DOHH2 (cell line): ENCODE measurements at regions not wholly inside any gene's neighbourhood (a gene's known extent, or its start where the extent isn't known, plus 50 kb on each side); places are given as distances from the start of the nearest gene placed in this dataset.

Experiments
- H3F3A ChIP-seq: fragments of 200-600 bp; sonication (generic), shearing (Covaris generic); 2 replicates; pipeline ENCODE4 v1.6.0; 2016; ENCODE audit warnings: antibody characterized with exemption, mild to moderate bottlenecking; ENCODE audit not compliant: control insufficient read depth, insufficient read depth
- H3K27ac ChIP-seq: fragments of 200-600 bp; sonication (generic); 2 replicates; pipeline ENCODE4 v1.5.1; 2014; ENCODE audit warnings: low read depth, mild to moderate bottlenecking, low read length, moderate library complexity
- H3K27me3 ChIP-seq: fragments of 200-600 bp; sonication (generic); 2 replicates; pipeline ENCODE4 v1.6.1; 2014; ENCODE audit warnings: mild to moderate bottlenecking, low read length, mixed read lengths; ENCODE audit not compliant: control insufficient read depth
- H3K36me3 ChIP-seq: fragments of 200-600 bp; sonication (generic); 2 replicates; pipeline ENCODE4 v1.6.1; 2014; ENCODE audit warnings: mild to moderate bottlenecking, low read length, moderate library complexity, mixed read lengths; ENCODE audit not compliant: control insufficient read depth
- H3K4me1 ChIP-seq: fragments of 200-600 bp; sonication (generic); 2 replicates; pipeline ENCODE4 v1.6.1; 2014; ENCODE audit warnings: mild to moderate bottlenecking, low read length, mixed read lengths; ENCODE audit not compliant: control insufficient read depth
- H3K4me2 ChIP-seq: fragments of 200-600 bp; sonication (generic); 2 replicates; pipeline ENCODE4 v1.6.0; 2014; ENCODE audit warnings: mild to moderate bottlenecking, low read length, moderate library complexity
- H3K4me3 ChIP-seq: fragments of 200-600 bp; sonication (generic); 2 replicates; pipeline ENCODE4 v1.5.1; 2014; ENCODE audit warnings: mild to moderate bottlenecking, low read length, mixed read lengths
- H3K79me2 ChIP-seq: fragments of 200-600 bp; sonication (generic); 2 replicates; pipeline ENCODE4 v1.6.1; 2014; ENCODE audit warnings: mild to moderate bottlenecking, low read length, mixed read lengths; ENCODE audit not compliant: control insufficient read depth
- H3K9me2 ChIP-seq: fragments of 200-600 bp; sonication (generic); replicated peaks from 2 replicates; pipeline ENCODE4 v1.6.1; 2014; ENCODE audit warnings: mild to moderate bottlenecking, low read length, mixed read lengths; ENCODE audit not compliant: control insufficient read depth
- H3K9me3 ChIP-seq: fragments of 200-600 bp; sonication (generic); 2 replicates; pipeline ENCODE4 v1.6.1; 2014; ENCODE audit warnings: antibody characterized with exemption, low read length, mixed read lengths; ENCODE audit not compliant: control insufficient read depth, insufficient read depth
- H4K20me1 ChIP-seq: fragments of 200-600 bp; sonication (generic); 2 replicates; pipeline ENCODE4 v1.6.0; 2014; ENCODE audit warnings: low read depth, mild to moderate bottlenecking, antibody characterized with exemption, low read length, moderate library complexity; ENCODE audit not compliant: control insufficient read depth, insufficient read depth
- EZH2phosphoT487 ChIP-seq: fragments of 200-600 bp; sonication (generic); IDR thresholded peaks from 2 replicates; pipeline ENCODE4 v1.6.1; 2017; ENCODE audit warnings: borderline replicate concordance, mild to moderate bottlenecking, antibody characterized with exemption, low read length, moderate library complexity, mixed read lengths
- TF ChIP-seq, protein P1 (sequence below): fragments of 200-600 bp; sonication (generic); IDR thresholded peaks from one replicate; pipeline ENCODE4 v1.5.1; 2014; ENCODE audit warnings: antibody characterized with exemption, mild to moderate bottlenecking, low read depth, low read length; ENCODE audit not compliant: poor library complexity, severe bottlenecking

DNA sequence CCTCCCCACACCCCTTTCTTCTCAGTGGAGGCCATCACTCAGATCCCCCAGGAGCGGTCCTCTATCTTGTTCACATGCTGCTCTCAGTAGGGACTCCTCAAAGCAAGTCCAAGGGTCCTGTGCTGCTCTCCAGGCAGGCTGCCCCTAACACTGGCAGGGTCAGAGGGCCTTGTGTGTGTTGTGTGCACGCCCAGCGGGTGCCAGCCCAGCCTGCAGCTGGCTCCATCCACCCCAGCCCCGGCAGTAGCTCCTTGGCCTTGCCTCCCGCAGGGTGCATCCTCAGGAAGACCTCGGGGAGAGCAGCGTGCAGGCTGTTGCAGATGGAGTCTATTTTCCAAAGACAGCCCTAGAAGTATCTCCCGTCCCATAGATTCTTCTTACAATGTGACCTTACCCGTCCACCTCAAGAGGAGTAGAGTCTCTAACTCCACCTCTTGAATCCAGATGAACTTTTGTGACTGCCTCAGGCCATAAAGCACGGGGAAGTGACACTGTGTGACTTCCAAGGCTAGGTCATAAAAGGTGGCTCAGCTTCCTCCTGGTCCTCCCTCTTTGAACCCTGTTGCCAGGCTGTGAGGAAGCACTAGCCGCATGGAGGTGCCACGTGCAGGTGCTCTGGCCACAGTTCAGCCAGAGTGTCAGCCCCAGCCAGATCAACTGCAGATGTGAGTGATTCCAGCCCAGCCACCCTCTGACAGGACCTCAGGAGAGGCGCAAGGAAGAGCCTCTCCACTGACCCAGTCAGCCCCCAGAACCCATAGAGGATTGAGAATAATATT lies 531.6 kb downstream of the SHQ1 start:
- H4K20me1 ChIP-seq, result no peaks in the 10 kb centered on the region
- no peaks in the 10 kb centered on the region for H3K79me2 ChIP-seq
- H3K36me3 ChIP-seq, result no peaks in the 10 kb centered on the region
- H3K4me1 ChIP-seq, result peaks cover 13% of the 10 kb centered on the region
- H3K4me2 ChIP-seq, result no peak overlapping the region
- H3K9me3 ChIP-seq, result no peaks in the 10 kb centered on the region
- no peak overlapping the region for H3K4me3 ChIP-seq
- no peak for TF ChIP-seq EZH2phosphoT487
- TF ChIP-seq, protein P1, sequence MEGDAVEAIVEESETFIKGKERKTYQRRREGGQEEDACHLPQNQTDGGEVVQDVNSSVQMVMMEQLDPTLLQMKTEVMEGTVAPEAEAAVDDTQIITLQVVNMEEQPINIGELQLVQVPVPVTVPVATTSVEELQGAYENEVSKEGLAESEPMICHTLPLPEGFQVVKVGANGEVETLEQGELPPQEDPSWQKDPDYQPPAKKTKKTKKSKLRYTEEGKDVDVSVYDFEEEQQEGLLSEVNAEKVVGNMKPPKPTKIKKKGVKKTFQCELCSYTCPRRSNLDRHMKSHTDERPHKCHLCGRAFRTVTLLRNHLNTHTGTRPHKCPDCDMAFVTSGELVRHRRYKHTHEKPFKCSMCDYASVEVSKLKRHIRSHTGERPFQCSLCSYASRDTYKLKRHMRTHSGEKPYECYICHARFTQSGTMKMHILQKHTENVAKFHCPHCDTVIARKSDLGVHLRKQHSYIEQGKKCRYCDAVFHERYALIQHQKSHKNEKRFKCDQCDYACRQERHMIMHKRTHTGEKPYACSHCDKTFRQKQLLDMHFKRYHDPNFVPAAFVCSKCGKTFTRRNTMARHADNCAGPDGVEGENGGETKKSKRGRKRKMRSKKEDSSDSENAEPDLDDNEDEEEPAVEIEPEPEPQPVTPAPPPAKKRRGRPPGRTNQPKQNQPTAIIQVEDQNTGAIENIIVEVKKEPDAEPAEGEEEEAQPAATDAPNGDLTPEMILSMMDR, result no peak
- H3F3A ChIP-seq, result no peaks in the 10 kb centered on the region
- no peaks in the 10 kb centered on the region for H3K9me2 ChIP-seq
- H3K27me3 ChIP-seq, result no peaks in the 10 kb centered on the region
- H3K27ac ChIP-seq, result no peak overlapping the region

DNA sequence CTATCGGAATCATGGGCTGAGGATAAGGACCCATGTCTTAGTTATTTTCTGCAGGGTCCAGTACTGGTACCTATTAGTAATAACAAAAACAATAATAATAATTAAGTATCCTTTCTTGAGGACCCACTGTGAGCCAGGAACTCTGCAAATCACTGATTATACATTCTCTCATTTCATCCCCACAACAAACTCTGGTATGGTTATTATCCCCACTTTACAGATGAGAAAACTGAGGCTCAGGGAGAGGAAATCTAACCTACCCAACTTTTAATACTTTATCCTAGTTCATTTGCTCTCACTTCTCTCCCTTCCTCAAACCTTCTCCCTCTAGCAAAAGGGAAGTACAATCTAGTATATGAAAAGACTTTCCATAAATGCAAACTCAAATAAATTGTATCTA lies 528.4 kb upstream of the PROK2 start:
- Histone ChIP-seq H3K4me3 (no peak overlapping the region), H3K9me3 (no peaks in the 10 kb centered on the region), H3K79me2 (no peaks in the 10 kb centered on the region), H3F3A (peaks cover 4% of the 10 kb centered on the region), H3K4me1 (peaks cover 45% of the 10 kb centered on the region), H3K27ac (no peak overlapping the region), H3K4me2 (no peak overlapping the region), H3K36me3 (no peaks in the 10 kb centered on the region), H3K27me3 (no peaks in the 10 kb centered on the region), H3K9me2 (no peaks in the 10 kb centered on the region), H4K20me1 (no peaks in the 10 kb centered on the region)
- TF ChIP-seq EZH2phosphoT487, result no peak
- TF ChIP-seq, protein P1, result no peak

DNA sequence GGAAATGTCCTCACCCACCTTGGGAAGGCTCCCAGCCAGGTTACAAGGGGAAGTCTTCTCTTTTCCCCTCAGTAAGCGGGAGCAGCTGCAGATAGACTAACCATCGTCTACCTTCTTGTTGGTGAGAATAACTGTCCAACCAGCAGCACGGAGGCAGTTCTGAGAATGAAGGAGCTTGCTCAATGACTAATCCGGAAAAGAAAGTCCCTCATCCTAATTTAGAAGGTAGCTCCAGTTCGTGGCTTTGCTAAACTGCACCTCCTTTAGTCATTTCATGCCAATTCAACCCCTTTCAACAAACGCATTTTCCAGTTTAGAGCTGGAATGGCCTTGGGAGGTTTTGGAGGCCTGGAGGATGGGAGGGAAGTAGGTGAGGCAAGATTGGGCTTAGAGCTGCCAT lies 527.4 kb upstream of the PROK2 start:
- Histone ChIP-seq H3K27me3 (no peaks in the 10 kb centered on the region), H3K4me1 (peaks cover 47% of the 10 kb centered on the region), H3F3A (peaks cover 6% of the 10 kb centered on the region), H3K4me3 (peak overlapping the region; percentile 65), H3K9me2 (no peaks in the 10 kb centered on the region), H3K79me2 (no peaks in the 10 kb centered on the region), H3K36me3 (no peaks in the 10 kb centered on the region), H3K27ac (no peak overlapping the region), H3K4me2 (peak overlapping the region; percentile 82), H4K20me1 (no peaks in the 10 kb centered on the region), H3K9me3 (no peaks in the 10 kb centered on the region)
- TF ChIP-seq, protein P1, result no peak
- TF ChIP-seq EZH2phosphoT487, result no peak
